AML-193 (cell line): ENCODE measurements at regions not wholly inside any gene's neighbourhood (a gene's known extent, or its start where the extent isn't known, plus 50 kb on each side); places are given as distances from the start of the nearest gene placed in this dataset.
"Not testable (repeated sequence)": the region's sequence is repeated elsewhere in the genome, so short reads cannot be mapped to it uniquely, and the experiment has no call there.

Source experiments
- DNase-seq, 2 experiments: peaks; one replicate each; lab custom pipeline; 2025; lab: John Stamatoyannopoulos, UW

DNA sequence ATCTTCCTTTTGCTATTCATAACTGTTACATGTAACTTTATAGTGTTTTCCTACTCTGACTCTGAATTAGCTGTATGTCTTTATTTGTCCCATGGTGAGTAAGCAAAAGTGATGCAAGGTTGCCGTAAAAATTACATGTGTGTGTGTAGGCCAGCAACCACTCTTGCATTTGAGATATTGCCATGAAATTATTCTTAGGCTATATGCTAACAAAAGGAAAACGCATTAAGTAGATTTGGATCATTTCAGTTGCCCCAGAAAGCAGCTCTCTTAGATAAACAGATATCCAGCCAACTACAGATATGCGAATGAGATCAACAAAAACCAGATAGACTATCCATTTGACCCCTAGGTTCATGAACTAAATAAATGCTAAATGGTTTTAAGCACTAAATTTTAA lies 73.6 kb downstream of the CYLC2 start:
- no peak for DNase-seq

DNA sequence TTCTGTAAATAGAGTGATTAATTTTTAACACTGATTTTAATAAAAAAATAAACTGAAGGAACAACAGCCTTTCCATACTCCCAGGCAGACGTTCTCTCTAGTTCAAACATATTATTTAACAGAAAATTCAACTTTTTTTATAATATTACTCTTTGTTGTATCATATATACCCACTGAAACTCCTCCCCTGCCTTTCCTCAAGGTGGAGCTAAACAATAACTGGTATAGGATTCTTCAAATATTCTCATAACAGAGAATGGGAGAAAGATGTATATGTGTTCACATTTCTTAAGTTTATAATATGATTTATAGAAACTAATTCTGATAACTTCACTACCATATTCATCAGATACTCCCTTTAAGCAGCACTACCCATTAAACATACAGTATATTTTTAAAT lies 83.4 kb downstream of the CYLC2 start:
- DNase-seq: no peak

GRCh38 chr9:103082494-103082893 lies 87.4 kb downstream of the CYLC2 start:
- no peak for DNase-seq

DNA sequence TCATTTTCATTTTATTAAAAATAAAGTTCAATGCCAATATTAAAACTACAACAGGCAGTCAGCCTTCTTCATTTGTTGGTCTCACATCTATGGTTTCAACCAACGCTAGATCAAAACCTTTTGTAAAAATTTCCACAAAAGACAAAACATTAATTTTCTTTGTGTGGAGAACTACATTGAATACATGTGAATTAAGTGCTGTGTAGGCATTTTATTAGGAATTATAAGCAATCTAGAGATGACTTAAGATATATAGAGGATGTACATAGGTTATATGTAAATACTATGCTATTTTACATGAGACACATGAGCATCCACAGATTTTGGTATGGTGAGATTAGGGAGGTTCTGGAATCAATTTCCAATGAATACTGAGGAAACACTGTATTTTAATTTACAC lies 94.2 kb downstream of the CYLC2 start:
- no peak for DNase-seq

DNA sequence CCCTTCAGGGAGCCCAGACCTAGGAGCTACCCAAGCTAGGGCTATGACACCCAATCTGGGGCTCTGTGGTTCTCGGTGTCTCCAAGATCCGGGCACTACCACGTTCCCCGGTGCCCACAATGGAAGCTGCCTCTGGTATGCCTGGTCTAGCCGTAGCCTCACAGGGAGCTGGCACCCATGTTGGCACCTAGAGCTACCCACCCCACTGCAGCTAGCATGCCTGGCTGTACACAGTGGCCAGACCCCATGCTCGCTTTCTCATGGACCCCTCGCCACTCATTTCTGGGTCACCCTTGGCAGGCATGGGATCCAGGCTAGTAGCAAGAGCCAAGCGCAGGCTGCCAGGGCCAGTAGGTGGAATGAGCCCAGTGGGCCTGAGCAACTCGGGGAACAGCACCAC lies 109.0 kb downstream of the CYLC2 start:
- DNase-seq: no peak

GRCh38 chr9:103116246-103116645 lies 121.1 kb downstream of the CYLC2 start:
- DNase-seq: no peak

DNA sequence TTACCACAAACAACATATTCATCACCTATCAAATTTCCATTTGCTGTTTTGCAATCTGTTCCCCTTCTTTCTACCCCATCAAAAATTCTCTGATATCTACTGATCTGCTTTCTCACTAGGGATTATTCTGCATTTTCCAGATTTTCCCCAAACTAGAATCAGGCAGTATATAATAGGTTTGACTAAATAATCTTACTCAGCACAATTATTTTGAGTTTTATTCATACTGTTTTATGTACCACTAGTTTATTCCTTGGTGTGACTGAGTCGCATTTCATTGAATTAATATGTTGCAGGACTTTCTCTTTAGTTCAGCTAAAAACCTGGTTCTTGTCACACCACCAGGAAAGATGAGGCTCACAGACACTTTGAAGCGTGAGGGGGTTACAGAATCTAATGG lies 131.4 kb downstream of the CYLC2 start:
- DNase-seq: no peak

GRCh38 chr9:103139891-103140290 lies 144.8 kb downstream of the CYLC2 start:
- no peak for DNase-seq

DNA sequence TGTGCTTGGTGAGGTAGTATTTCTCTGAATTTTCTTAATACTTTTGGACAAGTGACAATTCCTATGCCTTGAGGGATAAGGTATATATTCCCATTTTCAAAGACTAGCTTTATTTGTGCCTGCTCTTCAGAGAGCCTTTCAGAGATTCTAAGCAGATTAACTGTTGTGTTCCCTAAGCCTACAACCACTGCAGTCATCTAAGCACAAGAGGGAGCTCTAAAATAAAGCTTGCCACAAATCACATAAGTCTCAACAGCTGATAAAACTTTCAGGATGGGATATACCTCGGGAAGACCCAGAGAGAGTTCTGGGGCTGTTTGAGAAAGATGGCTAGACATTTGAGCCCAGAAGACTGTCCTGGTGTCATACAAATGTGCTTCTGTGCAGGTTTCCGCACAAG lies 157.3 kb downstream of the CYLC2 start:
- DNase-seq: no peak

- no peak for DNase-seq
Observed at GRCh38 chr9:103167530-103167929, 172.4 kb downstream of the CYLC2 start.

DNA sequence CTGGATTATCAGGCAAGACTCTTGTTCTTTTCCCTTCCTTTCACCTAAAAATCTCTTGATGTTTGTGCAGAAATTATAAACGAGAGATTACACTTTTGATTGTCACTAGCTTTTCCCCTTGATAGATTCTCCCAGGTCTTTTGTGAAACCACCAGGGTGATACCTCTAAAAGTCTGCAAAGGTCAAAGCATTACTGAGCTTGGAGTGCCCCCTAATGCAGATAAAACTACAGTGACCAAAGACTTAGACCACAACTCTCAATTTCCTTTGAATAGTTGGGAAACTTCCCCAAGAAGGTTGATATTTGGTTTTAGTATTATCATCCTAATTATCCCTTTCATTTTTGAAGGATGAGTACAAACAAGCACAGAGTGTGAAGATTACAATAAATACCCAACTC lies 173.1 kb downstream of the CYLC2 start:
- no peak for DNase-seq

GRCh38 chr9:103169798-103170197 lies 174.7 kb downstream of the CYLC2 start:
- DNase-seq: no peak

DNA sequence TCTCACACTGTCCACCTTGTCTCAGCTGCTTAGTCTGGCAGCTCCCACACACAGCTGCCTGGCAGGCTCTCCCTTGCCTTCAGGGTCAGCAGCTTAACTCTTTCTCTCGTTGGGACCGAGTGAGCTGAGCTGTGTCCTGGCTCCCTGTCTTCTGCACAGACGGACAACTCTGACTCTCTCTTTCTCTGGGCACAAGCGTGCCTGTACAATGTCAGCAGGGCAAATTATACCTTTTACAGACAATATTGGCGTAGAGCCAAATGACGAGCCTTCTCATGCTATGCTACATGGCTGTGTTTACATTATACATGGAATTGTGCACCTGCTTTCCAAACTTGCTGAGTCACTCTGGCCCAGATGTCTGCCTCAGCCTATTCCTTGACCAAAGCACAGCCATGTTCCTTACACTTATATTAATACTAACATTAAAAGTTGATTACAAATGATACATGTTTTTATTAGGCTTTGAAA lies 188.6 kb downstream of the CYLC2 start:
- DNase-seq: no peak

GRCh38 chr9:103186959-103187358 lies 191.8 kb downstream of the CYLC2 start:
- DNase-seq: no peak

DNA sequence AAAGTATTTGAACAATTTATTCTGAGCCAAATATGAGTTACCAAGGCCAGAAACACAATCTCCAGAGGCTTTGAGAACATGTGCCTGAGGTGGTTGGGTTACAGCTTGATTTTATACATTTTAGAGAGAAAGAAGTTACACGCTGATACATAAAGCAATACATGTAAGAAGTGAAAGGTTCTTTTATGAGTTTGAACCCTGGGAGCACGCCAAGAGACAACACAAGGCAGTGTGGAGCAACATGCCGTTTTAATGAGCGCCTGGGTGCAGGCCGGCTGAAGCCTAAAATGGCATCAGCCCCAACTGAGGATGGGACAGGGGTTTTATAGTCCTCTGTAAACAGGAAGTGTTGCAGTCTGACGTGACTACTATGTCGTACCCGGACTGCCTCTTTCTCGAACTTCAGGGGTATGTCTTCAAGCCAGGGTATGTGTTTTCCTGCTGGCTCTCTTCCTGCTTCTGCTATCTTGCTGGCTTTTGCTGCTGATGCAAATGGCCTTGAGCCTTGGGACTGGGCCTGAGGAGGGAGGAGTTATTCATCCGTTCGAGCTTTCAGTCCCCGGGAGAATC lies 193.7 kb downstream of the CYLC2 start:
- no peak for DNase-seq

DNA sequence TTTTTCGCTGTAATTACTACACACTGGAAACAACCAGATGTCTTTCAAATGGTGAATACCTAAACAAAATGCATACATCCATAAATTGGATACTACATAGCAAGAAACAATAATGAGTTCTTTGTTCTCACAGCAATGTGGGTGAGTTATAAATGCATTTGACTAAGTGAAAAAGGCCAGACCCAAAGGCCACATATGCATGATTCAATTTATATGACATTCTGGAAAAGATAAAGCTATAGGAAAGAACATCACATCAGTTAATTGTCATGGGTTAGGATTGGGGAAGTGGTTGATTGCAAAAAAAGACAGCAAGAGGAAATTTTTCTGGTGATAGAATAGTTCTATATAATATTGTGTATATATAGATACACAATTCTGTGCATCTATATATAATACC lies 198.9 kb downstream of the CYLC2 start:
- no peak for DNase-seq

DNA sequence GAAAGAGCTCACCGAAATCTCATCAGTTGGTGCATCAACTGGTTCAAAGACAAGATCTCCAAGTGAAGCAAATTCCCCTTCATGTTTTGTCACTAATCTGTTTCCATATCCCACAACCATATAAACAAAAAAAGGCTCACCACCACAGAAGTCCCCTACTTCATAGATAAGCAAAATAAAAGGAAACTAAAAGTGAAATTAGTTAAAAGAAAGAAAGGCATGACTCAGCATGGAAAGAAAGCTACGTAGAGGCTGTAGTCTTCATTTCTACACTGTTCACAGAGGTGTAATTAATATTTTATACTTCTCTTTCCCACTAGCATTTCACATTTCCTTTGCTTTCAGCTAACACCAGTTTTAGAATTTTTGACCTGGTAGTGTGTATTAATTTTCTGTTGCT lies 208.0 kb downstream of the CYLC2 start:
- no peak for DNase-seq

- DNase-seq: not testable (repeated sequence)
Observed at GRCh38 chr9:103205881-103206585, 210.9 kb downstream of the CYLC2 start.

DNA sequence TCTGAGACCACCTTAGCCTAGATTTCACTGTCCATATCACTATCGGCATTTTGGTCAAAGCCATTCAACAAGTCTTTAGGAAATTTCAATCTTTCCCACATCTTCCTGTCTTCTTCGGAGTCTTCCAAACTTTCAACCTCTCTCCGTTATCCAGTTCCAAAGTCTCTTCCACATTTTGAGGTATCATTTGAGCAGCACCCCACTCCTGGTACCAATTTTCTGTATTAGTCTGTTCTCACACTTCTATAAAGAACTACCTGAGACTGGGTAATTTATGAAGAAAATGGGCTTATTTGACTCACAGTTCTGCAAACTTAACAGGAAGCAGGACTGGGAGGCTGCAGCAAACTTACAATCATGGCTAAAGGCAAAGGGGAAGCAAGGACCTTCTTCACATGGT lies 215.5 kb downstream of the CYLC2 start:
- no peak for DNase-seq

DNA sequence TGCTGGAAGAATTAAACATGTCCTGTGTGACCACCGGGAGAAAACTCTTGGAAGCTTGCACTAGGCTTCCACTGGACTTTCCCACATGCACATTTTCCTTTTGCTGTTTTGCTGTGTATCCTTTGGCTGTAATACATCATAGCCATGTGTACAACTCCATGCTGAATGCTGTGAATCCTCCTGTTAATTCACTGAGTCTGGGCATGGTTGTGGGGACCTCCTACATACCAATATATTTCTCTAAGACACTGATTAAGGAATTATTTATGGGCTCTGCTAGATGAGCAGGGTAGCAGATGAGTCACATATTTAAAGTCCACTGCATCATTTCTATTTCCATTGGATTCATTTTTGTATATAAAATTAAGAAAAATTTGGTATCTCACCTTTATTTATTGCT lies 220.1 kb downstream of the CYLC2 start:
- no peak for DNase-seq

- no peak for DNase-seq
Observed at GRCh38 chr9:103225702-103226646, 230.8 kb downstream of the CYLC2 start.

- no peak for DNase-seq
Observed at GRCh38 chr9:103226647-103227013, 231.5 kb downstream of the CYLC2 start.

GRCh38 chr9:103237571-103238109 lies 242.5 kb downstream of the CYLC2 start:
- not testable (repeated sequence) for DNase-seq
